ENCODE measurements at regions not wholly inside any gene's neighbourhood (a gene's known extent, or its start where the extent isn't known, plus 50 kb on each side); places are given as distances from the start of the nearest gene placed in this dataset.

DNA sequence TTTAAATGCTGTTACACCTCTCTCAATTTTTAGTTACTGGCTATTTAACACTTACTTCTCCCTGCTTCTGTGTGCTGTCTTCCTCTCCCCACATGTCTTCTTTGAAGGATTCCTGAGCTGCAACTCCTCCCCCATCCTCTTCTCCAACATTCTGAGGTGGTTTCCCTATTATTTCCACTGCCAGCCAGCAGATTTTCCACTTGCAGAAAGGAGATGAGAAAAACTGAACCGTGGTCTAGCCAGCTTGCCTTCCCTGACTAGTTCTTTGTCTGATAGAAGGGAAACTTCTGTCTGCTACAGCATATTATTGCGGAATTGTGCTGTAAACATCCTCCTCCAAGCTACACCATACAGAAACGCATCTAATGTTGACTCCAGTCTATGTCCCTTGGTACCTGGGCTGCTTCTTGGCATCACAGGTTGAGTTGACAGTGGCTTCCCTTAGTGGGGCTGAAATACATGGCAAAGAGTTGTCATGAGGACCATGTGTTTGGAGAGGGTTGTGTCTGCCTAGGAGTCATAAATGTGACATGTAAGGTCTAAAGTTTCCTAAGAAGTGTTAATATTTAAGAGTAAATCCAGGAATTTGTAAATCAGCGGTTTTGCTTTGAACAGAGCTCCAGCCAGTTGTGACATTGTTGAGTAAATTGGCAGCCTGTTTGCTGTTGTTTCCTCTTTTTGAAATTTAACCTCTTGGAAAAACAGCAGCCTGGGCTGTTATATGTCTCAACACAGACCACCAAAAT lies 68.3 kb upstream of the RND3 start:
- no peak overlapping the region for H3K9ac ChIP-seq (ENCODE audit: low read depth in 1 of 2, low read length in 2 of 2)
- no peaks in the 10 kb centered on the region for H3K36me3 ChIP-seq (ENCODE audit: control insufficient read depth in 4 of 4, insufficient read depth in 3 of 4, low read depth in 1 of 4, low read length in 3 of 4)
- no peaks in the 10 kb centered on the region for H3K9me3 ChIP-seq (ENCODE audit: control insufficient read depth in 4 of 4, low read length in 3 of 4)
- peaks cover 4 to 39% (median 33%) of the 10 kb centered on the region in 4 donors for H3K4me1 ChIP-seq (ENCODE audit: control insufficient read depth in 4 of 4, insufficient read depth in 4 of 4, low read length in 3 of 4)
- no peaks in the 10 kb centered on the region for H3K27me3 ChIP-seq (ENCODE audit: control insufficient read depth in 4 of 4, insufficient read depth in 4 of 4, low read length in 3 of 4)
- peak overlapping the region; percentile 58 to 94 for H3K27ac ChIP-seq (ENCODE audit: low read depth in 1 of 2, low read length in 2 of 2)
- no peak for DNase-seq (ENCODE audit: low spot score)
- WGBS: 30% methylated on average over 4 of the region's 4 CpGs
- H3K4me3 ChIP-seq (ENCODE audit: low read depth in 1 of 3, low read length in 3 of 3): peak overlapping the region in 1 of 3 donors; percentile 0
- TF ChIP-seq, protein P1, sequence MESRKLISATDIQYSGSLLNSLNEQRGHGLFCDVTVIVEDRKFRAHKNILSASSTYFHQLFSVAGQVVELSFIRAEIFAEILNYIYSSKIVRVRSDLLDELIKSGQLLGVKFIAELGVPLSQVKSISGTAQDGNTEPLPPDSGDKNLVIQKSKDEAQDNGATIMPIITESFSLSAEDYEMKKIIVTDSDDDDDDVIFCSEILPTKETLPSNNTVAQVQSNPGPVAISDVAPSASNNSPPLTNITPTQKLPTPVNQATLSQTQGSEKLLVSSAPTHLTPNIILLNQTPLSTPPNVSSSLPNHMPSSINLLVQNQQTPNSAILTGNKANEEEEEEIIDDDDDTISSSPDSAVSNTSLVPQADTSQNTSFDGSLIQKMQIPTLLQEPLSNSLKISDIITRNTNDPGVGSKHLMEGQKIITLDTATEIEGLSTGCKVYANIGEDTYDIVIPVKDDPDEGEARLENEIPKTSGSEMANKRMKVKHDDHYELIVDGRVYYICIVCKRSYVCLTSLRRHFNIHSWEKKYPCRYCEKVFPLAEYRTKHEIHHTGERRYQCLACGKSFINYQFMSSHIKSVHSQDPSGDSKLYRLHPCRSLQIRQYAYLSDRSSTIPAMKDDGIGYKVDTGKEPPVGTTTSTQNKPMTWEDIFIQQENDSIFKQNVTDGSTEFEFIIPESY (IDR thresholded peaks at IDR 0.05): peak; percentile 73
- peak; percentile 73 for TF ChIP-seq SP1 (IDR thresholded peaks at IDR 0.05)
- no peak for TF ChIP-seq YY1 (IDR thresholded peaks at IDR 0.05)
- peak in 1 of 2 donors; percentile 42 for TF ChIP-seq RAD21 (IDR thresholded peaks at IDR 0.05)
- no peak for TF ChIP-seq TAF1 (conservative IDR thresholded peaks at IDR 0.05)
- TF ChIP-seq ATF3 (IDR thresholded peaks at IDR 0.05): no peak
- TF ChIP-seq, protein P2, sequence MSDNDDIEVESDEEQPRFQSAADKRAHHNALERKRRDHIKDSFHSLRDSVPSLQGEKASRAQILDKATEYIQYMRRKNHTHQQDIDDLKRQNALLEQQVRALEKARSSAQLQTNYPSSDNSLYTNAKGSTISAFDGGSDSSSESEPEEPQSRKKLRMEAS (IDR thresholded peaks at IDR 0.05): peak; percentile 76
- peak; percentile 40 for TF ChIP-seq HNF4G (IDR thresholded peaks at IDR 0.05)
- TF ChIP-seq, protein P3, sequence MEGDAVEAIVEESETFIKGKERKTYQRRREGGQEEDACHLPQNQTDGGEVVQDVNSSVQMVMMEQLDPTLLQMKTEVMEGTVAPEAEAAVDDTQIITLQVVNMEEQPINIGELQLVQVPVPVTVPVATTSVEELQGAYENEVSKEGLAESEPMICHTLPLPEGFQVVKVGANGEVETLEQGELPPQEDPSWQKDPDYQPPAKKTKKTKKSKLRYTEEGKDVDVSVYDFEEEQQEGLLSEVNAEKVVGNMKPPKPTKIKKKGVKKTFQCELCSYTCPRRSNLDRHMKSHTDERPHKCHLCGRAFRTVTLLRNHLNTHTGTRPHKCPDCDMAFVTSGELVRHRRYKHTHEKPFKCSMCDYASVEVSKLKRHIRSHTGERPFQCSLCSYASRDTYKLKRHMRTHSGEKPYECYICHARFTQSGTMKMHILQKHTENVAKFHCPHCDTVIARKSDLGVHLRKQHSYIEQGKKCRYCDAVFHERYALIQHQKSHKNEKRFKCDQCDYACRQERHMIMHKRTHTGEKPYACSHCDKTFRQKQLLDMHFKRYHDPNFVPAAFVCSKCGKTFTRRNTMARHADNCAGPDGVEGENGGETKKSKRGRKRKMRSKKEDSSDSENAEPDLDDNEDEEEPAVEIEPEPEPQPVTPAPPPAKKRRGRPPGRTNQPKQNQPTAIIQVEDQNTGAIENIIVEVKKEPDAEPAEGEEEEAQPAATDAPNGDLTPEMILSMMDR (IDR thresholded peaks at IDR 0.05; ENCODE audit: low read depth, low read length, missing input control): no peak
- TF ChIP-seq HNF4A (conservative IDR thresholded peaks at IDR 0.05): peak; percentile 81 to 82
- TF ChIP-seq EGR1 (IDR thresholded peaks at IDR 0.05; ENCODE audit: low read depth in 2 of 2): no peak
- peak; percentile 44 to 81 for TF ChIP-seq RXRA (IDR thresholded peaks at IDR 0.05)
- TF ChIP-seq FOXA1 (IDR thresholded peaks at IDR 0.05): no peak
- TF ChIP-seq GABPA (IDR thresholded peaks at IDR 0.05 in 1 of 2, conservative IDR thresholded peaks at IDR 0.05 in 1 of 2): no peak
- TF ChIP-seq FOXA2 (IDR thresholded peaks at IDR 0.05): peak; percentile 52
- no peak for TF ChIP-seq NR2F2 (IDR thresholded peaks at IDR 0.05)
- TF ChIP-seq, protein P4, sequence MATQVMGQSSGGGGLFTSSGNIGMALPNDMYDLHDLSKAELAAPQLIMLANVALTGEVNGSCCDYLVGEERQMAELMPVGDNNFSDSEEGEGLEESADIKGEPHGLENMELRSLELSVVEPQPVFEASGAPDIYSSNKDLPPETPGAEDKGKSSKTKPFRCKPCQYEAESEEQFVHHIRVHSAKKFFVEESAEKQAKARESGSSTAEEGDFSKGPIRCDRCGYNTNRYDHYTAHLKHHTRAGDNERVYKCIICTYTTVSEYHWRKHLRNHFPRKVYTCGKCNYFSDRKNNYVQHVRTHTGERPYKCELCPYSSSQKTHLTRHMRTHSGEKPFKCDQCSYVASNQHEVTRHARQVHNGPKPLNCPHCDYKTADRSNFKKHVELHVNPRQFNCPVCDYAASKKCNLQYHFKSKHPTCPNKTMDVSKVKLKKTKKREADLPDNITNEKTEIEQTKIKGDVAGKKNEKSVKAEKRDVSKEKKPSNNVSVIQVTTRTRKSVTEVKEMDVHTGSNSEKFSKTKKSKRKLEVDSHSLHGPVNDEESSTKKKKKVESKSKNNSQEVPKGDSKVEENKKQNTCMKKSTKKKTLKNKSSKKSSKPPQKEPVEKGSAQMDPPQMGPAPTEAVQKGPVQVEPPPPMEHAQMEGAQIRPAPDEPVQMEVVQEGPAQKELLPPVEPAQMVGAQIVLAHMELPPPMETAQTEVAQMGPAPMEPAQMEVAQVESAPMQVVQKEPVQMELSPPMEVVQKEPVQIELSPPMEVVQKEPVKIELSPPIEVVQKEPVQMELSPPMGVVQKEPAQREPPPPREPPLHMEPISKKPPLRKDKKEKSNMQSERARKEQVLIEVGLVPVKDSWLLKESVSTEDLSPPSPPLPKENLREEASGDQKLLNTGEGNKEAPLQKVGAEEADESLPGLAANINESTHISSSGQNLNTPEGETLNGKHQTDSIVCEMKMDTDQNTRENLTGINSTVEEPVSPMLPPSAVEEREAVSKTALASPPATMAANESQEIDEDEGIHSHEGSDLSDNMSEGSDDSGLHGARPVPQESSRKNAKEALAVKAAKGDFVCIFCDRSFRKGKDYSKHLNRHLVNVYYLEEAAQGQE (IDR thresholded peaks at IDR 0.05): peak; percentile 72
- peak in 1 of 2 donors; percentile 73 for TF ChIP-seq JUND (IDR thresholded peaks at IDR 0.05)

All from liver (tissue), 8 donors.